NCI-H2196 treated with DMSO at 0.1 percent for 48 hours (cell line): ENCODE measurements at regions not wholly inside any gene's neighbourhood (a gene's known extent, or its start where the extent isn't known, plus 50 kb on each side); places are given as distances from the start of the nearest gene placed in this dataset.
"Not testable (repeated sequence)": the region's sequence is repeated elsewhere in the genome, so short reads cannot be mapped to it uniquely, and the experiment has no call there.

Experiments
- DNase-seq: peaks from one replicate; lab custom pipeline; 2025; ENCODE audit not compliant: unreplicated experiment; lab: John Stamatoyannopoulos, UW

DNA sequence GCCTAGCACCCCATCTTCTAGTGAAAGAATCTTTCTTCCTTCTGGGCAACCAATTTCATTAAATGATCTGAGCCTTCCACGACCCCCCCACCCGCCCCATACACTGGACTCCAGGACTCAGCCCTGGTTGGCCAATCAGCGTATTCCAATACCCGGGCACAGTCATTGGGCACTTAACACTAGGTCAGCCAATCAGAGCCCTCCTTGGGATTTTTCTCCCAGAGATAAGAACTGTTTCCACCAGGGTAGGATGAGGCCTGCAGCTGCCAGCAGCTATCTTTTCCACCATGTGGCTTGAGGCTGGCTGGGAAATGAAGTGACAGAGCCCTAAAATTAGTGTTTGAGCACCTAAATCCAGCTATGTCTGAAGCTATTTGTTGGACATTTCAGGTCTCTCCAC, 418.8 kb downstream of the BCOR start:
- no peak for DNase-seq

DNA sequence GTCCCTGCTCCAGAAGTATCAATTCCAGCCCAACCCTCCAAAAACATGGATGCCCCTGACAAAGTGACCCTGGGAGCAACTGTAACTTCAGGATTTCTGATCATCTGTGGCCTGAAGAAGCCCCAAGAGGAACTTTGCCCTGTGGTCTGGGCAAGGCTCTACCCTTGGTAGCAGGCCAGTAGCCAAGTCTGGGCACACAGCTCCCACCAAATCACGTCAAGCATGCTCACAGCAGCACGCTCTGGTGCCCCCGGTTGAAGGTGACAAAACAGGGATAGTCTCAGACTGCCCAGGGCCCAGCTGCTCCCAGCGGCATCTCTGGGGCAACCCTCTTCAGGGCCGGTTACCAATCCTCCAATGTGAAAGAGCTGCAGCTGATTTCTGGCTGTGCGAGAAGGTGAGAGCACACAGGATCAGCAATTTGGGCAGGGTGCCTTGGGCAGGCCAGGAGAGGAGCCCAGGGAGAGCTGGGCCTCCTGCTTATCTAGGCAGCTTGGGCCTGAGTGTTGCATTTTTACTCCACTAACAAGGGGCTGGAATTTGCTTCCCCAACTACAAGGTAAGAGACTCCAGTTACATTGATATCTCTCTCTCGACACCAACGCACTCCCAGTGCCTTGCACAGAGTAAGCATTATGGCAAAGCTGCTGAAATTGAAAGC, 418.1 kb downstream of the BCOR start:
- DNase-seq: no peak

DNA sequence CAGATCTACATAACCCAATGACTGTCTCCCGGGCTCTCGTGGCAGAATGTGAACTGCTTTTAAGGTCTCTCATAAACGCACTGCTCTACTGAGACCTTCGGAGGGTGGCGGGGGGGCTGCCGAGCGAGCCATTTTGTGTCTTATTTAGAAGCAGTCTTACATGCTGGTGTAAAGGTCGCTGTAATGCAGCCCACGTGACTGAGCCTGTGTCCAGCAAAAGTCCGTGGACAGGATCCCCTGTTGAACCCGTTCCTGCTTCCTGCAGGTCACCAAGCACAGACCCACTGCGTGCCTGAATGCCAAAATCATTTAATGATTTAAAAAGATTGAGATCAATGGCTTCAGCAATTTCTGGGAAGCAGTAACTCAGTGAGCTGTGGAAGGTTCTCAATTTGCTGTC, 415.9 kb downstream of the BCOR start:
- no peak for DNase-seq

DNA sequence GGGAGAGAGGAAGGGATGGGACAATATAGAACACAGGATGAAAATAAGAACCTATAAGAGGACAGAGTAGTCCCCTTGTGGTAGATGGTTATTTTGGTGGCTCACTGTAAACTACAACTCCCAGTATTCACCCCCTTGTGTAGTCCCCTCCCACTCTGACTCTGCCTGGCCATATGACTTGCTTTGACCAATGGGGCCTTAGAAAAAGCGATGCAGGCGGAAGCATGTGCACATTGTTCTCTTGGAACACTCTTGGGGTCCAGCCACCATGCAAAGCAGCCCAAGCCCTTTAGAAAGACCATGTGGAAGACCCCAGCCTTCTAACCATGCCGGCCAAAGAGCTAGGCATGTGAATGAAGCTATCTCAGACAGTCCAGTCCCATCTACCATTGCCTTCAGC, 415.0 kb downstream of the BCOR start:
- DNase-seq: no peak

DNA sequence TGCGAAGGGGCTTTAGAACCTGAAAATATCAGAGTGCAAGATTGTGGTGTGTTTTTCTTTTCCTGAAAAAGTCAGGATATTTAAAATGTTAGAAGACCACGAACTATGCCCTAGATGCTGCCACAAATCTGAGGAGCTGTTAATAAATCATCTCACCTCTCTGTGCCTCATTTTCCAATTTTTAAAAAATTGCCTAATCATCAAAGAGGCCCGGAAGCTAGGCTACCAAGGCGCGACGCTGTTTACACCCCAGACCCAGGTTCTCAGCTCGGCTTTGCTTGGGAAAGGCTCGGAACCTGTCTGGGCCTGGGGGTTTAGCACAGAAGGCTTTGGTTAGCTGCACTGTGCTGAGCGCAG, 409.6 kb downstream of the BCOR start:
- no peak for DNase-seq

DNA sequence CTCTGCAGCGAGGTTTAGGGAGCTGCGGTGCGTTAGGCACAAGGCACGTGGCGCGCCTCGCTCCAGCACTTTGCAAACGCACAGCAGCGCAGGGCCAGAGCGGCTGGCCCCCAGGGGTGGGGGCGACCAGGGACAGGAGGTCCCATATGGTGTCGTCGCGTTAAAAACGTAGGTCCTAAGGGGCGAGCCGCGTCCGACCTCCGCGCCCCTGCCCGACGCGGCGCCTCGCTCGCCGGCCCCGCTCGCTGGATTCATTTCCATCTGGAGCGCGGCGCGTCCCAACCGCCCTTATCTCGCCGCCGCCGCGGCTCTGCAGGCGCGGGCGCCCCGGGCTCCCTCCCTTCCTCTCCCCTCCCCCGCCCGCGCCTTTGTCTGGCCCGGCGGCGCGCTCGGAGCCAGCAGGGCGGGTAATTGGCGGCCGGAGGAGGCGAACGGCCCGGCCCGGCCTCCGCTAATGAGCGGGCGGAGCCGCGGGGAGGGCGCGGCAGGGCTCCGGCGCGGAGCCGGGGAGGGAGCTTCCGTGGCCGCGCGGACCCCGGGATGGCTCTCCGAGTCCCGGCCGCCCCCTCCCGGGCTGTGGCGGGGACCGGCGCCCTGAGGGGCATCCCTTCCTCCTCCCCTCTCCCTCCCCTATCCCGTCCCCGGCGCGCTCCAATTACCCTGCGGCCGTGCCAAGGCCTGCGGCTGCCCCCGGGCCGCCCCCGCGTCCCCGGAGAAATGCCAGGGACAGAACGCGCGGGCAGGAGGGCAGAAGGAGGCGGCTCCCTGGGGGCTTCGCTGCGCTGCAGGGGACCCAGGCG, 409.0 kb downstream of the BCOR start:
- DNase-seq: peak; percentile 38

DNA sequence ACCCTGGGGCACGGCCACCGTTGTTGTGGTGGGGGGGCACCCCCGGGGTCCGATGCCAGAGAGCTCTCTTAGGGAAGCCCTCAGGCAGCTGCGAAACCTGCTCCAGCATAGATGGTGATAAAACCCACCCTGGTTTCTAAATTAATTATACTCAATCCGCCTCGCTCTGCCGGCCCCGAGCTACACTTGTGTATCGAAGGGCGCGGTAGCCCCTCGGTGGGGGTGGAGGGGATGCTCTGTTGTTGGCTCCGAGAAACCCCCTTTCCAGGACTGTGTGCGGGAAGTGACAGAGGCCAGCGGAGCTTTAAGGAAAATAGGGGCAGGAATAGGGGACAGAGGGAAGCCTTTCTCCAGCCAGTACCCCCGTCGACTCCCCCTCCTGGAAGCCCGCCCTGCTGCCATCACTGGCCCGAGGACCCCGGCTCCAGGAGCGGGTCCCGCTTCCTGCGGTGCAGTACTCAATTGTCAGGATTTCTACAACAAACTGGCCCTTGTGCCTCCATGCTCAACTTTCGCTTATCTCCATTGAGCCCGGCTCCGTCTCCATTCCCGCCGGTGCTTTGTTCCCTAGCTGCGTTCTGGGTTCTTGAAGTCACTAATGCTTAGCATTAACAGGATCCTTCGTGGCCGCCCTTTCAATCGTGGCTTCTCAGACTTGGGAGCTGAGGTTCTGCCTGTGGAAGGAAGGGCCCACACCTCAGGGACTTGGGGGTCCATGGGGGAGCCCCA, 408.2 kb downstream of the BCOR start:
- DNase-seq: no peak

DNA sequence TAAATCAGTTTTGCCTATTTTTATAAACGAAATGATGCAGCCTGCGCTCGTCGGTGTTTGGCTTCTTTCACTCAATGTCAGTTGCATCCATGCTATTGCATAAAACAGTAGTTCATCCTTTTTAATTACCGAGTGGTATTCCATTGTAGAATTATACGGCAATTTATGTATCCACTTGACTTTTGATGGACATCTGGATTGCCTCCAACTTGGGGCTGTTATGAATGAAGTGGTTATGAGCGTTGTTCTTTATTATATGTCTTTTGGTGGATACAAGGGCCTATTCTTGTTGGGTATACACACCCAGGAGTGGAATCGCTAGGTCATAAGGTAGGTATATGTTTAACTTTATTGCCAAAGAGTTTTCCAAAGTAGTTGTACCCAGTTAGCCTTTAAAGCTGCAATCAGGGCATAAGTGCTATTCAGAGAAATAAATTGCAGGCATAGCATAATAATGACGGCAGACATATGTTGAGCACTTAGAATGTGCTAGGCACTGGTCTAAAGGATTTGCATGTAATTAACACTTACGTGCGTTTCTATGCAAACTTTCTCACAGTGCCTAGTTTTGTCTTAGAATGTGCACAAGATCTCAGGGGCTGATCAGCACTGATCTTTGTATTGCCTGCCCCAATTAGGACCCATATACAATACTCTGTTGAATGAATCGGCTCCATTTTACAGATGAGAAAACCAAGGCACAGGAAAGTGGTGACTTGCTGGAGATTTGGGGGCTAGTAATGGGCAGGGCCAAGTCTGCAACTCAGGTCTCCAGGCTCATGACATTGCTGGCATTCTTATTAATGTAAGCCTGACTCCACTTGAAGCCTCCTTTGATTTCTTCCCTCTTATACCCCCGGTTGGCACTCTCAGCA, 407.0 kb downstream of the BCOR start:
- DNase-seq: no peak

DNA sequence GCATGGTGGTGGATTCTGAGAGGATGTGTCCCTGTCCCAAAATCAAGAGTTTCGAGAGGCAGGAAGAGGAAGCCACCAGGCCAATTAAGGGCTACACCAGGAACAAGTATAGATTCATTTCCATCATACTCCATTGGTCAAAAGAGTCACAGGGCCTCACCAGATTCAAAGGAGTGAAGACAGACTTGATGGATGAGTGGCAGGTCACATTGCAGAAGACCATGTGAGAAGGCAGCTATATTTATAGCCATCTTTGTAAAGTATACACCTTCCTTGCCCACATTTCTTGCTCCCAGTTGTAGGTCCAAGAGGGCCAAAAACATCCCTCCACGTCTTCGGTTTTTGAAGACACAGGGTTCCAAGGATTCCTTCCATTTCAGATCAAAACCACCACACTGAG, 406.0 kb downstream of the BCOR start:
- no peak for DNase-seq

DNA sequence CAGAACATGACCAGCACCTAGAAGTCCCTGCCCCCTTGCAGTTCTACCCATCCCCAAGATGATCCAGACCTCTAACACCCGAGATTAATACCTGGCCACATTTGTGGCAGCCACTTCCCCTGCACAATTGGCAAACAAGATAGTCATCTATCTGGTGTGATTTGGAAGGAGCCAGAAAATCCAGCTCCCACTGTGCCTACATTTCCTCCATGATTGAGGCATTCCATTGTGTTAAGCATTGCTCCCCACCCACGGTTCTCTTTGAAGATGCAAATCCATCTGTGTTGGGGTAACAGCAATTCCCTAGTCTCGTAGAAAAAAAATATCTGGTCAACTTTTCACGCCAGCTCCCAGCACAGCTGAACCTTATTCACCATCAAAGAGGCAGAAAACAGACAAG, 405.0 kb downstream of the BCOR start:
- no peak for DNase-seq

DNA sequence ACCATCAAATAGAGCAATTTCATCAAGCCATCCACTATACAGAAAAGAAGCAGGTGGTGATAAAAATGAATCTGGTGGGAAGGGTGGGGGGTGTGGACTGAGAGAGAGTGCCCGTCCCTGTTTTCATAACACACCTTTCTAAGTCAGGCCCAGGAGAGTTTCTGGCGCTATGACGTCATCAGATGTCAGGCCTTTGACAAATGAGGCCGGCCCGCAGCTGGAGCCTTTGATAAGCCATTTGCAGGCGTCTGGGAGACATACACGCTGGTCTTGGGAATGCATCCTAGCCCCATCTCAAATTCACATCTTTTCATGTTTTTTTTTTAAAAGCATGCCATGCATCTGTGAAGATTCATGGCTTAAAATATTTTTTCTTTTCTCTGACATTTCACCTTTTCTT, 404.5 kb downstream of the BCOR start:
- no peak for DNase-seq

DNA sequence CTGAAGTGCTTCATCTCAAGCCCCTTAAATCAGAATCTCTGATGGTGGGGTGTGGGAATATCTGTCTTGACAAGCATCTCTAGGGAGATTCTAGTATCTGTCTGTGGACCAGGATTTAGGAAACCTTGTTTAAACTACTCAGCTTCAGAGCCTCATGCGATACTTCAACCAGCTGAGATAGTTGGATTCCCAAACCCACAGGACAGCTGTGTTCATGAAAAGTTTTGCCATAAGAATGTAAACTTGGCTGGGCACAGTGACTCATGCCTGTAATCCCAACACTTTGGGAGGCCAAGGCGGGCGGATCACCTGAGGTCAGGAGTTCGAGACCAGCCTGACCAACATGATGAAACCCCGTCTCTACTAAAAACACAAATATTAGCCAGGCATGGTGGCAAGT, 395.1 kb downstream of the BCOR start:
- DNase-seq: not testable (repeated sequence)

DNA sequence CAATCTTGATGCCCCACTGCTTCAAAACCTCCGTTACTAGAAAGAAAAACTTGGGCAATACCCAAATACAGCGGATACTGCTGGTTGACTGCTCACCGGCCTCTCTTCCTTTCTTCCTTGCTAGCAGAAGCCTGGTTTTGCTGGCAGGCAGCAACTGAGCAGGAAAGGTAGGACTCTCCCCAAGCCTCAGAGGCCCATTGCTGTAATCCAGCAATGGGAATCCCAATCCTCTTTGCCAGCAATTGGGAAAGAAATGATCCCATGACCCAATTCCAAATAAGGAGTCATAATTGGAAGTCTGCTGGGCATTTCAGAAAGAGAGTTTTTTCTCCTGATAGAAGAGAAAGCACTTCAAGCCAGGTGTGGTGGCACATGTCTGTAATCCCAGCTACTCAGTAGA, 394.5 kb downstream of the BCOR start:
- DNase-seq: no peak

DNA sequence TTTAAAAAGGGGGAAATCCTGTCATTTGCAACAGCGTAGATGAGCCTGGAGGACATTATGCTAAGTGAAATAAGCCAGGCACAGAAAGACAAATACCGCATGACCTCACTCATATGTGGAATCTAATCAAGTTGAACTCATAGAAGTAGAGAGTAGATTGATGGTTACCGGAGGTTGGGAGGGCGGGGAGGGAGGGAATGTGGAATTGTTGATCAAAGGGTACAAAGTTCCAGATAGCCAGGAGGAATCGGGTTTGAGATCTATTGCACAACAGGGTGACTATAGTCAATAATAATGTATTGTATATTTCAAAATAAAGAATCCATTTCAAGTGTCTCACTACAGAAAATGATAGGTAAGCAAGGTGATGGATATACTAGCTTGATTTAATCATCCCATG, 393.2 kb downstream of the BCOR start:
- no peak for DNase-seq

DNA sequence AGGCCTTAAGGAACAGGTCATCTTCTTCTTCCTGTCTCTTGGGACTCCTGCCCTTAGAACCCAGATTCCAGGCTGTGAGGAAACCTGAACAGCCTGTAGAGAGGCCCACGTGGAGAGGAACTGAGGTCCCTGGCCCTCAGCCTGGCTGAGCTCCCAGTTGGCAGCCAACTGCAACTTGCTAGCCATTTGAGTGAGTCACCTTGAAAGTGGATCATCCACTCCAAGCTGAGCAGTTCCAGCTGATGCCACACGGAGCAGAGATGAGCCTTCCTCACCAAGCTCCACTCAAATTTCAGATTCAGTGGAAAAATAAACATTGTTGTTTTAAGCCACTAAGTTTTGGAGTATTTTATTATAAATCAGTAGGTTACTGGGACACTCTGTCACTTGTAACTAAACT, 392.5 kb downstream of the BCOR start:
- peak; percentile 64 for DNase-seq

DNA sequence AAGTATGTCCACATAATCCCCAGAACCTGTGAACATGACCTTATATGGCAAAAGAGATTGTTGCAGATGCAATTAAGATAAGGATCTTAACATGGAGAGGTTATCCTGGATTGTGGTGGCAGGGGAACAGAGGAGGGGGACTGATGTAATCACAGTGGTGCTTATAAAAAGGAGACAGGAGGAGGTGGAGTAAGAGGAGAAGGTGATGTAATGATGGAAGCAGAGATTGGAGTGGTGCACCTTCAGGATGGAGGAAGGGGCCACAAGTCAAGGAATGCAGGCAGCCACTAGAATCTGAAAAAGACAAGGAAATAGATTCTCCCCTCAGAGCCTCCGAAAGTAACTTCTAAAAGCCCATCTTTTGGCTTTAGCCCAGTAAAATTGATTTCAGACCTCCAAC, 388.4 kb downstream of the BCOR start:
- DNase-seq: no peak

DNA sequence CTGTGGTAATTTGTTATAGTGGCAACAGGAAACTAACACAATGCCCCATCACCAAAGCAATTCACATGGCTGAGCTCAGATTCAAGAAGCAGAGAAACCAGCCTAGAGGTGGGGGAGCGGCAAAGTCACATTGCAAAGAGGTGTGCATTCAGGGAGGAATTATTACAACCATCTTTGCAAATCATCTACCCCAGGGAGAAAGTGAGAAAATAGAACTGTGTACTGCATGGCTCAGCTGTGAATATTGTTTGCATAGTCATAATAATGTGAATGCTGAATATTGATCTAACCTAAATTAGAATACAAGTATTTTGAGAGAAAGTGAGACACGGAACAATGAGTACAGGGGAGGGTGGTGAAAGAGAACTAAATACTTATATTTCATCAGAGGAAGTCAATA, 387.9 kb downstream of the BCOR start:
- DNase-seq: no peak

DNA sequence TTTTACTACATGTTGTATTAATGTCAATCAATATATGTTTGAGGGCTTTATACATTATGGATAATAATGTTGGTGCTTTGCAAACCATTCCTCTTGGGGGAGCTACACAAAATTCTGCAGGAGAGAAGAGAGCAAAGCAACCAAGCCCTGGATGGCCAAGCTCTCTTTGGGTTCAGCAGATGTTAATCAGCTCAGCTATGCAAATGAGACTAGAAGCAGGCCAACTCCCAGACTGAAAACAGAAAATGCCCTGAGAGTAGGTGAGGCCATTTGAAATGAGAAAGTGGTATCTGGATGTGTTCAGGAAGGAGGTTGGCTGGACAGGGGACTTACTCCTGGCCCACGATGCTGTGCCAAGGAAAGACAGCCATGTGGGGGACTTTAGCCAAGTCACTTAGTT, 387.0 kb downstream of the BCOR start:
- no peak for DNase-seq

DNA sequence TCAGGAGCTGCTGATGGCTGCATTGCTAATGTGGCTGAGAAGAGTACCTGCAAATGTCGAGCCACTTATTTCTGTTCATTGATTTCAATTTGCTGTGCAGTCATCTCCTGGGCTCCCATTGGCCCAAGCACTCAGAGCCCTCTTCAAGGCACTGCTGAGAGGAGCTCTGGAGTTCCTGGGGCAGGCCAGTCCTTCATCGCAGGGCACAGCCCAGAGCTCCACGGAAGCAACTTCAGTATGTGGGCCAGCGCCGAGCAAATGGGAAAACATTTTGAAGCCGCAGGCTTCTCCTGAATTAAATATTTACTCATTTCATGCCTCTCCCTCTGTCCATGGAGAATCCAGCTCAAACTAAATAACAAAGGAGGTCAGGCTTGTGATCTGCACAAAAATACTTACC, 383.3 kb downstream of the BCOR start:
- no peak for DNase-seq

DNA sequence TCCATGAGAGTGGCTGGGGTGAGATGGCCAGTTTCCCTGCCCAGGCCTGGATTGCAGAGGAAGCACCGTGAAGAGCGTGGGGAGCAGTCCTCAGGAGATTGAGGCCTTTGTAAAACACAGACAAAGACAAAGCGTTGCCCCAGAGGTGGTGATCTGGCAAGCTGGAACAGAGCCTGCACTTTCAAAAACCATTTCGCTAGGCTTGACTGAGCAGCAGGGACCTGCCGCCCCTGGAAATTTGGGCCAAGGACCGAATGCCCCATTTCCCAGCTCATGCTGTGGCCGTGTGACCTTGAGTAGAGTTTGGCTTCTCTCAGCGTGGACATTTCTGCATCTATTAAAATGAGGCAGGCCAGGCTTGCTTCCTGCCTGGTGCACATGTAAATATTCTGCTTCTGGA, 381.4 kb downstream of the BCOR start:
- DNase-seq: no peak

DNA sequence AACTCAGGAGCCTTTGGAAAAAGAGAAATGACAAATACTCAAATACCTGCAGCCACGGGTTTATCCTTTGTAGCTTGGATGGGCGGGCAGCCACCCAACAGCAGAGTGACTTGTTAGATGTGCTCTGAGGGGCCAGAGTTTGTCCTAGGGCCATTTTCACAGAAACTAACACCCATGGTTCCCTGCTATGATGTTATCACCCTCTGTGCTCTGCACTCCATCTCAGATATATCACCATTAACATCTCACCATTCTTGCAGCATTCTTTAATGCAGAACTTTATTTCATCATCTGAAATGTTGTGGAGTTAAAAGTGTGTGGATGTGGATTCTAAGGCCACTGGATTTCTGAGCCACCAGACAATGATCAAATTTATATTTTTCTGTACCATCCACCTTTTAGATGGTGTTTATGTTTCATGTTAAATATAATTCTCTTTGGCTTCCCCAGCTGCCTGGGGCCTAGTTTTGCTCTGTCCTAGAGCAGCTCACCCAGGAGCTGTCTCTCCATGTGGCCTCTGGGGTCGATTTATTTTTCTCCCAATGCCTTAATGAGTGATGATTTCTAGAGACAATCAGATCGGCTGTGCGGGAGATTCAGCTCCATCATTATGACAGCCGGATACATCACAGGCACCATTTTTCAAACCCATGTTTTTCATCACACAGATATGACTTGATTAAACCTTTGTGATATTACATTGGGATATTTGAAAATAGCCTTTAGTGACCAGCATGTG, 380.8 kb downstream of the BCOR start:
- no peak for DNase-seq
